Loucy (cell line): ENCODE measurements at regions not wholly inside any gene's neighbourhood (a gene's known extent, or its start where the extent isn't known, plus 50 kb on each side); places are given as distances from the start of the nearest gene placed in this dataset.

Experiments
- H2AFZ ChIP-seq: fragments of 200-600 bp; sonication (generic); 2 replicates; pipeline ENCODE4 v1.6.0; 2016; ENCODE audit warnings: antibody characterized with exemption, mild to moderate bottlenecking, low read length, moderate library complexity
- H3F3A ChIP-seq: fragments of 200-600 bp; 2 replicates; pipeline ENCODE4 v1.6.0; 2016; ENCODE audit warnings: antibody characterized with exemption, low read depth, mild to moderate bottlenecking
- H3K27me3 ChIP-seq: fragments of 200-600 bp; sonication (generic); 2 replicates; pipeline ENCODE4 v1.6.1; 2014; ENCODE audit warnings: low read length, mild to moderate bottlenecking; ENCODE audit not compliant: insufficient read depth, poor library complexity, severe bottlenecking
- H3K36me3 ChIP-seq: fragments of 200-600 bp; sonication (generic); 2 replicates; pipeline ENCODE4 v1.6.1; 2016; ENCODE audit warnings: low read length; ENCODE audit not compliant: insufficient read depth
- H3K4me1 ChIP-seq: fragments of 200-600 bp; sonication (generic); 2 replicates; pipeline ENCODE4 v1.5.1; 2014; ENCODE audit warnings: low read length, mild to moderate bottlenecking; ENCODE audit not compliant: insufficient read depth, poor library complexity, severe bottlenecking
- H3K4me2 ChIP-seq: fragments of 200-600 bp; sonication (generic); 2 replicates; pipeline ENCODE4 v1.6.0; 2014; ENCODE audit warnings: antibody characterized with exemption, low read length, low read depth, mild to moderate bottlenecking; ENCODE audit not compliant: poor library complexity, severe bottlenecking
- H3K4me3 ChIP-seq: fragments of 200-600 bp; sonication (generic); 2 replicates; pipeline ENCODE4 v1.5.1; 2014; ENCODE audit warnings: low read length, mild to moderate bottlenecking, mixed read lengths; ENCODE audit not compliant: poor library complexity, severe bottlenecking
- H3K79me2 ChIP-seq: fragments of 200-600 bp; sonication (generic); 2 replicates; pipeline ENCODE4 v1.6.1; 2014; ENCODE audit warnings: low read length; ENCODE audit not compliant: insufficient read depth
- H3K9ac ChIP-seq: fragments of 200-600 bp; sonication (generic); 2 replicates; pipeline ENCODE4 v1.6.0; 2014; ENCODE audit warnings: mild to moderate bottlenecking, low read depth, low read length, moderate library complexity; ENCODE audit not compliant: poor library complexity, severe bottlenecking
- H3K9me2 ChIP-seq: fragments of 200-600 bp; sonication (generic); replicated peaks from 2 replicates; pipeline ENCODE4 v1.6.1; 2016; ENCODE audit warnings: low read depth, low read length, mixed read lengths
- H3K9me3 ChIP-seq: fragments of 200-600 bp; sonication (generic); 2 replicates; pipeline ENCODE4 v1.6.1; 2014; ENCODE audit warnings: mild to moderate bottlenecking, antibody characterized with exemption, low read length, low read depth; ENCODE audit not compliant: insufficient read depth
- H4K20me1 ChIP-seq: fragments of 200-600 bp; sonication (generic); 2 replicates; pipeline ENCODE4 v1.6.0; 2014; ENCODE audit warnings: antibody characterized with exemption, low read length, mild to moderate bottlenecking; ENCODE audit not compliant: insufficient read depth, poor library complexity, severe bottlenecking
- EZH2phosphoT487 ChIP-seq: fragments of 200-600 bp; IDR thresholded peaks from 2 replicates; pipeline ENCODE4 v1.6.1; 2018; ENCODE audit warnings: antibody characterized with exemption, mild to moderate bottlenecking, moderate library complexity, borderline replicate concordance
- TF ChIP-seq, protein P1 (sequence below): fragments of 200-600 bp; sonication (generic); conservative IDR thresholded peaks from 2 replicates; pipeline ENCODE4 v1.5.1; 2014; ENCODE audit warnings: mild to moderate bottlenecking, antibody characterized with exemption, low read length

GRCh38 chr4:100790836-100791615, 273.2 kb upstream of the EMCN start:
- H2AFZ ChIP-seq, result no peak overlapping the region

DNA sequence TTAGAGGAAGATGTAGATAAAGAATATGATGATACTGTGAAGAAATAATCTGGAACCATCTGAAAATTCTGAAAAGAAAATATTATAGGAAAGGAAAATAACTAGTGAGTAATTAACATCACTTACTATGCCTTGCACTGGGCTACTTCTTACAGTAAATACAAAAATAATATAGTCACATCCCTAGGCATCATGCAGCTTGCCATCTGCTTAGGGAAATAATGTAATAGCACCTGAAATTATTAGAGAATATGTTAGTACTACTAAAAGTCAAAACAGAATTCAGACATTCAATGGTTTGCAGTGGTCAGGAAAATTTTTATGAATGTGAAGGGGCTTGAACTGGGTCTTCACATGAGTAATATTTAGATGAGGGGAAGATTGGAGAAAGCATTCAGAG, 272.2 kb upstream of the EMCN start:
- Histone ChIP-seq H3K36me3 (no peaks in the 10 kb centered on the region), H3K9me2 (no peaks in the 10 kb centered on the region), H3K9ac (no peak overlapping the region), H3K4me3 (no peak overlapping the region), H3F3A (no peaks in the 10 kb centered on the region), H4K20me1 (no peaks in the 10 kb centered on the region), H3K79me2 (no peaks in the 10 kb centered on the region), H2AFZ (no peak overlapping the region), H3K4me2 (no peak overlapping the region), H3K27me3 (no peaks in the 10 kb centered on the region), H3K9me3 (no peaks in the 10 kb centered on the region), H3K4me1 (peaks cover 8% of the 10 kb centered on the region)
- TF ChIP-seq, protein P1, sequence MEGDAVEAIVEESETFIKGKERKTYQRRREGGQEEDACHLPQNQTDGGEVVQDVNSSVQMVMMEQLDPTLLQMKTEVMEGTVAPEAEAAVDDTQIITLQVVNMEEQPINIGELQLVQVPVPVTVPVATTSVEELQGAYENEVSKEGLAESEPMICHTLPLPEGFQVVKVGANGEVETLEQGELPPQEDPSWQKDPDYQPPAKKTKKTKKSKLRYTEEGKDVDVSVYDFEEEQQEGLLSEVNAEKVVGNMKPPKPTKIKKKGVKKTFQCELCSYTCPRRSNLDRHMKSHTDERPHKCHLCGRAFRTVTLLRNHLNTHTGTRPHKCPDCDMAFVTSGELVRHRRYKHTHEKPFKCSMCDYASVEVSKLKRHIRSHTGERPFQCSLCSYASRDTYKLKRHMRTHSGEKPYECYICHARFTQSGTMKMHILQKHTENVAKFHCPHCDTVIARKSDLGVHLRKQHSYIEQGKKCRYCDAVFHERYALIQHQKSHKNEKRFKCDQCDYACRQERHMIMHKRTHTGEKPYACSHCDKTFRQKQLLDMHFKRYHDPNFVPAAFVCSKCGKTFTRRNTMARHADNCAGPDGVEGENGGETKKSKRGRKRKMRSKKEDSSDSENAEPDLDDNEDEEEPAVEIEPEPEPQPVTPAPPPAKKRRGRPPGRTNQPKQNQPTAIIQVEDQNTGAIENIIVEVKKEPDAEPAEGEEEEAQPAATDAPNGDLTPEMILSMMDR, result no peak
- no peak for TF ChIP-seq EZH2phosphoT487

More at GRCh38 chr4:100790836-100791615, 273.2 kb upstream of the EMCN start:
- Histone ChIP-seq H3K9me3 (no peaks in the 10 kb centered on the region), H3K4me2 (no peak overlapping the region), H4K20me1 (no peaks in the 10 kb centered on the region), H3K9ac (no peak overlapping the region), H3K4me3 (no peak overlapping the region), H3K4me1 (peaks cover 8% of the 10 kb centered on the region), H3K79me2 (no peaks in the 10 kb centered on the region), H3K27me3 (no peaks in the 10 kb centered on the region), H3F3A (no peaks in the 10 kb centered on the region), H3K36me3 (no peaks in the 10 kb centered on the region), H3K9me2 (no peaks in the 10 kb centered on the region)
- TF ChIP-seq, protein P1, result no peak
- TF ChIP-seq EZH2phosphoT487, result no peak

DNA sequence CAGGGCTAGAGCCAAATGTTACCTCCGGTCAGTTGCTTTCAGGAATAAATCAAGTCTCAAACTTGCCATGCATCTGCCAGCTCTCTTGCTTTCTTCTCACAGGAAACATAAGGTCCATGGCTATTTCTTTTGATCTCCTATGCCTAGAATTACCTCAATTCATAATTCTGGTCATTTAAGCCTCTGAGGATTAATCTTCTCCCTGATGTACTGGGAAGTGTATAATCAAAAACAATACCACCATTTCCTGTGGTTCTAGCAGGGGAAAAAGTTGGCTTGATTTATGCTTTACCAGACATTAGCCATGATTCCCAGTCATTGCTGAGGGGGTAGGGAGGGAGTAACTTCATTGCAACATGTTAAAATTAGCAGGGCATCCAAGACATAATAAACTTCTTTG, 268.7 kb upstream of the EMCN start:
- no peaks in the 10 kb centered on the region for H3K9me2 ChIP-seq
- H2AFZ ChIP-seq, result no peak overlapping the region
- no peak overlapping the region for H3K4me3 ChIP-seq
- no peaks in the 10 kb centered on the region for H3F3A ChIP-seq
- H3K4me1 ChIP-seq, result peaks cover 8% of the 10 kb centered on the region
- no peaks in the 10 kb centered on the region for H3K27me3 ChIP-seq
- H3K79me2 ChIP-seq, result no peaks in the 10 kb centered on the region
- H3K4me2 ChIP-seq, result no peak overlapping the region
- H3K9me3 ChIP-seq, result no peaks in the 10 kb centered on the region
- TF ChIP-seq, protein P1, result no peak
- TF ChIP-seq EZH2phosphoT487, result no peak
- no peaks in the 10 kb centered on the region for H3K36me3 ChIP-seq
- no peak overlapping the region for H3K9ac ChIP-seq
- no peaks in the 10 kb centered on the region for H4K20me1 ChIP-seq
